Prostate gland (tissue), 2 donors: ENCODE measurements at regions not wholly inside any gene's neighbourhood (a gene's known extent, or its start where the extent isn't known, plus 50 kb on each side); places are given as distances from the start of the nearest gene placed in this dataset.

Experiments used
- CTCF ChIP-seq, 4 experiments: fragments of 200-600 bp in 2 of 4; fragments of 450-650 bp in 2 of 4; sonication (generic) in 2 of 4; IDR thresholded peaks; 1 replicate in 3 of 4; 2 replicates in 1 of 4; pipeline ENCODE4 v1.5.1; 2016 to 2019; ENCODE audit warnings: antibody characterized with exemption in 4 of 4, mild to moderate bottlenecking in 2 of 4, moderate library complexity in 2 of 4
- POLR2A ChIP-seq: fragments of 450-650 bp; IDR thresholded peaks from one replicate; pipeline ENCODE4 v1.6.1; 2016; ENCODE audit warnings: antibody characterized with exemption, mild to moderate bottlenecking
- POLR2AphosphoS5 ChIP-seq: sonication (generic); formaldehyde crosslinking; IDR thresholded peaks from one replicate; pipeline ENCODE4 v1.6.1; 2017; ENCODE audit warnings: antibody characterized with exemption

GRCh38 chr14:34012978-34013720, 62.3 kb upstream of the EGLN3 start:
- TF ChIP-seq POLR2A (no peak), CTCF (IDR thresholded peaks at IDR 0.05) (no peak), POLR2AphosphoS5 (no peak)
